Naive B cell (primary cell): ENCODE measurements at regions not wholly inside any gene's neighbourhood (a gene's known extent, or its start where the extent isn't known, plus 50 kb on each side); places are given as distances from the start of the nearest gene placed in this dataset.
A peak's percentile ranks its signal among the peaks of the same experiment; 100 is the strongest.

ENCODE experiments used
- ATAC-seq, 2 donors: fragments of 150-1000 bp; cut with Tn5 transposase; 2 replicates each; pipeline ENCODE4 v1.10.0; 2021; ENCODE audit warnings: low read depth in 2 of 2, mild to moderate bottlenecking in 2 of 2, moderate library complexity in 2 of 2
- DNase-seq: peaks from one replicate; pipeline ENCODE4 v3.0.0; 2022
- H3K27ac Mint-ChIP-seq, 6 donors: one replicate each; pipeline ENCODE4 v1.8.0; 2020 to 2022; ENCODE audit warnings: mild to moderate bottlenecking in 6 of 6, mixed read lengths in 6 of 6, moderate library complexity in 5 of 6, inconsistent platforms in 2 of 6
- H3K27me3 Mint-ChIP-seq, 3 donors: one replicate each; pipeline ENCODE4 v1.8.0; 2021 to 2022; ENCODE audit warnings: mixed read lengths in 3 of 3, mild to moderate bottlenecking in 1 of 3
- H3K36me3 Mint-ChIP-seq, 2 donors: one replicate each; pipeline ENCODE4 v1.8.0; 2020 to 2022; ENCODE audit warnings: mixed read lengths in 2 of 2, inconsistent platforms in 1 of 2, mild to moderate bottlenecking in 1 of 2
- H3K4me1 Mint-ChIP-seq, 3 donors: one replicate each; pipeline ENCODE4 v1.8.0; 2020 to 2022; ENCODE audit warnings: mixed read lengths in 3 of 3, inconsistent platforms in 1 of 3, mild to moderate bottlenecking in 1 of 3, moderate library complexity in 1 of 3
- H3K4me3 Mint-ChIP-seq, 8 donors: one replicate each; pipeline ENCODE4 v1.8.0; 2020 to 2022; ENCODE audit warnings: mild to moderate bottlenecking in 8 of 8, mixed read lengths in 8 of 8, moderate library complexity in 8 of 8, inconsistent platforms in 2 of 8
- H3K9me3 Mint-ChIP-seq, 7 donors: one replicate each; pipeline ENCODE4 v1.8.0; 2020 to 2022; ENCODE audit warnings: mixed read lengths in 7 of 7, mild to moderate bottlenecking in 5 of 7, inconsistent platforms in 2 of 7, moderate library complexity in 1 of 7

- Mint-ChIP-seq H3K36me3 (no peaks in the 10 kb centered on the region), H3K27me3 (peaks cover 12 to 24% (median 14%) of the 10 kb centered on the region in 3 donors), H3K4me3 (no peak overlapping the region), H3K4me1 (no peaks in the 10 kb centered on the region), H3K9me3 (peaks cover 0 to 3% (median 0%) of the 10 kb centered on the region in 7 donors), H3K27ac (no peak overlapping the region)
- no peak for ATAC-seq
- no peak for DNase-seq
Observed at GRCh38 chr7:94249631-94250030, 145.1 kb upstream of the COL1A2 start.

GRCh38 chr7:94250124-94250523 is 144.6 kb upstream of the COL1A2 start:
- ATAC-seq: no peak
- peaks cover 14 to 28% (median 16%) of the 10 kb centered on the region in 3 donors for H3K27me3 Mint-ChIP-seq

GRCh38 chr7:94250987-94251386 is 143.7 kb upstream of the COL1A2 start:
- DNase-seq (no peak), ATAC-seq (no peak)
- H3K4me3 Mint-ChIP-seq: no peak overlapping the region
- H3K27me3 Mint-ChIP-seq: peaks cover 14 to 28% (median 16%) of the 10 kb centered on the region in 3 donors
- H3K27ac Mint-ChIP-seq: no peak overlapping the region
- peaks cover 0 to 5% (median 0%) of the 10 kb centered on the region in 7 donors for H3K9me3 Mint-ChIP-seq
- H3K36me3 Mint-ChIP-seq: no peaks in the 10 kb centered on the region
- no peaks in the 10 kb centered on the region for H3K4me1 Mint-ChIP-seq

More at GRCh38 chr7:94250124-94250523, 144.6 kb upstream of the COL1A2 start:
- no peaks in the 10 kb centered on the region for H3K4me1 Mint-ChIP-seq
- H3K36me3 Mint-ChIP-seq: no peaks in the 10 kb centered on the region
- no peak overlapping the region for H3K4me3 Mint-ChIP-seq
- H3K27ac Mint-ChIP-seq: peak overlapping the region in 1 of 6 donors; percentile 86
- DNase-seq: no peak
- peaks cover 0 to 5% (median 0%) of the 10 kb centered on the region in 7 donors for H3K9me3 Mint-ChIP-seq

DNA sequence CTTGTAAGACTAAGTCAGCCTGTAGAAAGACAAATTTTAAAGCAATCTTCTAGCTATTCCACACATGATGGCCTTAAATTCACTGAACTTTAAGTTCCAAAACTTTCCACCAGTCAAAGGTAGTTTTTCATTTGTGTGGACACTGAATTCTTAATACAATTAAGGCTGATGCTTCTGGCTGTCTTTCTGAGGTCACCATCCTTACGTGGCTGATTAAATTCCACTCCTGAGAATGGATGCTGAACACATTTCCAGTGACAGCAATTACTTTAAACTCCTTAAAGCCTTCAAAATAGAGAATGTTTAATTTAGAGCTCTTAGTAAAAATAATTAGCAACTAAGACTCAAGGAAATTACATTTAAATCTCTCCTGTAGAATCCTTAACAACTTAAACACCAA is 142.6 kb upstream of the COL1A2 start:
- H3K27me3 Mint-ChIP-seq: peaks cover 11 to 20% (median 14%) of the 10 kb centered on the region in 3 donors
- no peak for DNase-seq
- no peak for ATAC-seq
- peaks cover 0 to 5% (median 0%) of the 10 kb centered on the region in 7 donors for H3K9me3 Mint-ChIP-seq
- no peak overlapping the region for H3K4me3 Mint-ChIP-seq
- no peaks in the 10 kb centered on the region for H3K4me1 Mint-ChIP-seq
- no peak overlapping the region for H3K27ac Mint-ChIP-seq
- H3K36me3 Mint-ChIP-seq: no peaks in the 10 kb centered on the region

GRCh38 chr7:94252971-94253370 is 141.7 kb upstream of the COL1A2 start:
- H3K27ac Mint-ChIP-seq: peak overlapping the region in 1 of 6 donors; percentile 64
- no peak overlapping the region for H3K4me3 Mint-ChIP-seq
- peaks cover 0 to 5% (median 0%) of the 10 kb centered on the region in 7 donors for H3K9me3 Mint-ChIP-seq
- peaks cover 15 to 20% (median 16%) of the 10 kb centered on the region in 3 donors for H3K27me3 Mint-ChIP-seq
- no peaks in the 10 kb centered on the region for H3K36me3 Mint-ChIP-seq
- no peak for ATAC-seq
- no peak for DNase-seq
- H3K4me1 Mint-ChIP-seq: no peaks in the 10 kb centered on the region

GRCh38 chr7:94253686-94254085 is 141.0 kb upstream of the COL1A2 start:
- H3K9me3 Mint-ChIP-seq: peaks cover 0 to 5% (median 0%) of the 10 kb centered on the region in 7 donors
- ATAC-seq (no peak), DNase-seq (no peak)
- no peak overlapping the region for H3K27ac Mint-ChIP-seq
- H3K4me1 Mint-ChIP-seq: no peaks in the 10 kb centered on the region
- H3K36me3 Mint-ChIP-seq: no peaks in the 10 kb centered on the region
- H3K4me3 Mint-ChIP-seq: no peak overlapping the region
- peaks cover 15 to 20% (median 16%) of the 10 kb centered on the region in 3 donors for H3K27me3 Mint-ChIP-seq

DNA sequence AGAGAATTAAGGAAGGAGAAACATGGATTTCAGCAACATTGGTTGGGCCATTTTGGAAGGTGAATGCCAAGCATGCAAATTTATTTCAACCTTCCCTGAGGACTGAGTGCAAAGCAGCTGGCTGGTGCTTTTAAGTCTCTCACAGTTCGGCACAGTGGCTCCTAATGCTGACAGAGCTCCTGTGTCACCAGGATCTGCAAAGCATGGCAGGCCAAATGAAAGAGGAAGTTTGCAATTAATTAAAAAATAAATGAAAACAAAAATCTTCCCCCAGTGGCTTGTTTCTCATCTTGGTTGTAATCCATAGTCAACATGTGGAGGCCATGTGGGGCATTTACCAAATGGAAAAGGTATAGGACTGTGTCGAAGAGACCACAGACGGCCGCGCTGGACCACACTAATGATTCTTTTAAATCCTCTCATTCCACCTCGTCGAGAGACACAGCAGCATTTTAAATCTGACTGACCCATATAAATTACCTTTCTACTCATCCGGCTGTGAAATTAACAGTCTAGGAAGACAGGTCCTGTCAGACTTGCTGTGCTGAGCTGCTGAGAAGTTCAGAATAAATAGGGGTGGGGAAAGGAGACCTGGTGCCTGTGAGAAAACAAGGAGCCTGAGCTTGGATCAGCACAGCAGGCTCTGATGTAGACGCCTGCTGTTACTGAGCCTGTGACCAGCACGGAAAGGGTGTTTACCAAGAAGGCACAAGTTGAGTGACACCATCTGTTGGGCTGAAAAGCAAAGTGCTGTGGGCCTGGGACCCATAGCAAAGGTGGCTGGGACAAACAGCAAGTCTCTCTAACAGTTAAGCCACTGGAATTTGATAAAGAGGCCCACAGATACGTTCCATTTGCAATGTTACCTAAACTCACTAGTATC is 136.0 kb upstream of the COL1A2 start:
- Mint-ChIP-seq H3K27me3 (peaks cover 16 to 23% (median 18%) of the 10 kb centered on the region in 3 donors), H3K4me1 (peaks cover 0 to 6% (median 5%) of the 10 kb centered on the region in 3 donors), H3K4me3 (no peak overlapping the region), H3K36me3 (no peaks in the 10 kb centered on the region), H3K27ac (peak overlapping the region in 1 of 6 donors; percentile 29), H3K9me3 (peaks cover 0 to 5% (median 0%) of the 10 kb centered on the region in 7 donors)
- no peak for DNase-seq
- no peak for ATAC-seq

DNA sequence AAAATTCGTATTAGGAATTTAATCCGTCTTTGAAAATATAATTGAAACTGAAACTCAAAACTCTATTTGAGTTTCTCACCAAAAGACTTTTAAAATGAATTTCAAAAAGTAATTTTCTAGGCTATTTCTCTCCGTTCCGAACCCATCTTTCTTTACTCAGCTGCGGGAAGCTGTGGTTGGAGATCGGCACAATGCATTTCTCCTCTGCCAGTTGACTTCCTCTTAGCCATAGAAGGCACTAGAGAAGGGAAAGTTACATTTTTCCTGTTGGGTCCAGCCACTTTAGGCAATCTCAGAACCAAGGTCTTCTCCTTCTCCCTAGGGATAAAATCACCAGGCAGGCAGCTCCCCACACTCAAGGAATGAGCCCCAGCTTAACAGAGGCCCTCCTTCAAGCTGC is 133.6 kb upstream of the COL1A2 start:
- Mint-ChIP-seq H3K4me3 (no peak overlapping the region), H3K9me3 (no peaks in the 10 kb centered on the region), H3K27ac (peak overlapping the region in 1 of 6 donors; percentile 71), H3K36me3 (no peaks in the 10 kb centered on the region), H3K4me1 (peaks cover 0 to 6% (median 5%) of the 10 kb centered on the region in 3 donors), H3K27me3 (peaks cover 13 to 20% (median 17%) of the 10 kb centered on the region in 3 donors)
- DNase-seq (no peak), ATAC-seq (no peak)

- Mint-ChIP-seq H3K4me3 (no peak overlapping the region), H3K36me3 (no peaks in the 10 kb centered on the region), H3K9me3 (no peaks in the 10 kb centered on the region), H3K27ac (no peak overlapping the region), H3K4me1 (peaks cover 0 to 6% (median 5%) of the 10 kb centered on the region in 3 donors), H3K27me3 (peaks cover 21 to 38% (median 22%) of the 10 kb centered on the region in 3 donors)
- ATAC-seq (no peak), DNase-seq (no peak)
Observed at GRCh38 chr7:94264756-94265155, 129.9 kb upstream of the COL1A2 start.

DNA sequence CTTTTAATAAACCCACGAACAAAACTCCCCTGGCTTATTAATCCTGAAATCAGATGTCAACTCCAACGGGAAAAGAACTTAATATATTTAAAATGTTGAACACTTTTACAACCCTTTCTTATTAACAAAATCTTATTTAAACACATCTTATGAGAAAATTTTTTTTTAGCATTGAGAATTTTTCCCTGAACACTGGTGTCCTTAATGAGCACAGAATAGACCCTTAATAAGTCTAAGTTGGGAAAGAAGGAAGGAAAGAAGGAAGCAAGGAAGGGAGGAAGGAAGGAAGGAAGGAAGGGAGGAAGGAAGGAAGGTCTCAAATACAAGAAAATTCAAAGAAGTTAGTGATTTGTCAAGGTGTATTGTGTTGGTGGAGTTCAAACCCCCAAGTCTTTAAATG is 129.2 kb upstream of the COL1A2 start:
- H3K27me3 Mint-ChIP-seq: peaks cover 22 to 45% (median 26%) of the 10 kb centered on the region in 3 donors
- peaks cover 0 to 6% (median 5%) of the 10 kb centered on the region in 3 donors for H3K4me1 Mint-ChIP-seq
- DNase-seq (no peak), ATAC-seq (no peak)
- H3K27ac Mint-ChIP-seq: no peak overlapping the region
- H3K36me3 Mint-ChIP-seq: no peaks in the 10 kb centered on the region
- H3K4me3 Mint-ChIP-seq: no peak overlapping the region
- no peaks in the 10 kb centered on the region for H3K9me3 Mint-ChIP-seq

GRCh38 chr7:94266238-94266644 is 128.5 kb upstream of the COL1A2 start:
- no peak overlapping the region for H3K4me3 Mint-ChIP-seq
- H3K4me1 Mint-ChIP-seq: peaks cover 0 to 4% (median 3%) of the 10 kb centered on the region in 3 donors
- H3K36me3 Mint-ChIP-seq: no peaks in the 10 kb centered on the region
- H3K27ac Mint-ChIP-seq: no peak overlapping the region
- DNase-seq: no peak
- H3K27me3 Mint-ChIP-seq: peaks cover 23 to 47% (median 31%) of the 10 kb centered on the region in 3 donors
- ATAC-seq: no peak
- no peaks in the 10 kb centered on the region for H3K9me3 Mint-ChIP-seq

GRCh38 chr7:94270772-94271171 is 123.9 kb upstream of the COL1A2 start:
- no peak overlapping the region for H3K4me3 Mint-ChIP-seq
- H3K9me3 Mint-ChIP-seq: no peaks in the 10 kb centered on the region
- H3K4me1 Mint-ChIP-seq: no peaks in the 10 kb centered on the region
- H3K36me3 Mint-ChIP-seq: no peaks in the 10 kb centered on the region
- peaks cover 18 to 38% (median 25%) of the 10 kb centered on the region in 3 donors for H3K27me3 Mint-ChIP-seq
- ATAC-seq: no peak
- H3K27ac Mint-ChIP-seq: no peak overlapping the region
- DNase-seq: no peak

- H3K4me1 Mint-ChIP-seq: no peaks in the 10 kb centered on the region
- peaks cover 17 to 33% (median 25%) of the 10 kb centered on the region in 3 donors for H3K27me3 Mint-ChIP-seq
- H3K9me3 Mint-ChIP-seq: no peaks in the 10 kb centered on the region
- ATAC-seq (no peak), DNase-seq (no peak)
- no peak overlapping the region for H3K27ac Mint-ChIP-seq
- H3K36me3 Mint-ChIP-seq: no peaks in the 10 kb centered on the region
- no peak overlapping the region for H3K4me3 Mint-ChIP-seq
Observed at GRCh38 chr7:94272821-94273583, 121.7 kb upstream of the COL1A2 start.
